H7 (cell line): ENCODE measurements at regions not wholly inside any gene's neighbourhood (a gene's known extent, or its start where the extent isn't known, plus 50 kb on each side); places are given as distances from the start of the nearest gene placed in this dataset.

Source experiments
- DNase-seq: peaks from one replicate; pipeline ENCODE4 v3.0.0; 2012
- H3K27me3 ChIP-seq: 2 replicates; pipeline ENCODE4 v1.6.0; 2011; ENCODE audit warnings: mild to moderate bottlenecking, low read length; ENCODE audit not compliant: control insufficient read depth, insufficient read depth
- H3K36me3 ChIP-seq: replicated peaks from 2 replicates; pipeline ENCODE4 v1.5.1; 2011; ENCODE audit warnings: low read length; ENCODE audit not compliant: control insufficient read depth, insufficient read depth
- H3K4me3 ChIP-seq: 2 replicates; pipeline ENCODE4 v1.5.1; 2011; ENCODE audit warnings: low read depth, mild to moderate bottlenecking, control low read depth, low read length, moderate library complexity; ENCODE audit not compliant: insufficient read depth

- Histone ChIP-seq H3K36me3 (no peaks in the 10 kb centered on the region), H3K27me3 (no peaks in the 10 kb centered on the region), H3K4me3 (no peak overlapping the region)
- no peak for DNase-seq
Measured at GRCh38 chr4:57905965-57906364, 795.8 kb upstream of the IGFBP7 start.

GRCh38 chr4:57877047-57877458, 766.9 kb upstream of the IGFBP7 start:
- no peaks in the 10 kb centered on the region for H3K27me3 ChIP-seq
- DNase-seq = no peak
- no peak overlapping the region for H3K4me3 ChIP-seq
- H3K36me3 ChIP-seq = no peaks in the 10 kb centered on the region

- Histone ChIP-seq H3K27me3 (no peaks in the 10 kb centered on the region), H3K4me3 (no peak overlapping the region), H3K36me3 (no peaks in the 10 kb centered on the region)
- DNase-seq = no peak
Measured at GRCh38 chr4:57875829-57876392, 765.7 kb upstream of the IGFBP7 start.

- Histone ChIP-seq H3K4me3 (no peak overlapping the region), H3K36me3 (no peaks in the 10 kb centered on the region), H3K27me3 (no peaks in the 10 kb centered on the region)
- DNase-seq = no peak
Measured at GRCh38 chr4:57866468-57867171, 756.4 kb upstream of the IGFBP7 start.

- H3K36me3 ChIP-seq = no peaks in the 10 kb centered on the region
- no peaks in the 10 kb centered on the region for H3K27me3 ChIP-seq
- no peak for DNase-seq
- H3K4me3 ChIP-seq = no peak overlapping the region
Measured at GRCh38 chr4:57865264-57865663, 755.1 kb upstream of the IGFBP7 start.

GRCh38 chr4:57854748-57855147, 744.6 kb upstream of the IGFBP7 start:
- no peak for DNase-seq

GRCh38 chr4:57850141-57850540, 740.0 kb upstream of the IGFBP7 start:
- H3K36me3 ChIP-seq = no peaks in the 10 kb centered on the region
- no peaks in the 10 kb centered on the region for H3K27me3 ChIP-seq
- no peak for DNase-seq
- H3K4me3 ChIP-seq = no peak overlapping the region

More at GRCh38 chr4:57854748-57855147, 744.6 kb upstream of the IGFBP7 start:
- Histone ChIP-seq H3K4me3 (no peak overlapping the region), H3K27me3 (no peaks in the 10 kb centered on the region), H3K36me3 (no peaks in the 10 kb centered on the region)

- Histone ChIP-seq H3K4me3 (no peak overlapping the region), H3K36me3 (no peaks in the 10 kb centered on the region), H3K27me3 (no peaks in the 10 kb centered on the region)
- DNase-seq = no peak
Measured at GRCh38 chr4:57832083-57832482, 721.9 kb upstream of the IGFBP7 start.

- Histone ChIP-seq H3K4me3 (no peak overlapping the region), H3K27me3 (no peaks in the 10 kb centered on the region), H3K36me3 (no peaks in the 10 kb centered on the region)
- DNase-seq = no peak
Measured at GRCh38 chr4:57789666-57790065, 679.5 kb upstream of the IGFBP7 start.

- no peak overlapping the region for H3K4me3 ChIP-seq
- H3K36me3 ChIP-seq = no peaks in the 10 kb centered on the region
- H3K27me3 ChIP-seq = no peaks in the 10 kb centered on the region
- DNase-seq = no peak
Measured at GRCh38 chr4:57777876-57778275, 667.7 kb upstream of the IGFBP7 start.

- no peak overlapping the region for H3K4me3 ChIP-seq
- no peaks in the 10 kb centered on the region for H3K27me3 ChIP-seq
- H3K36me3 ChIP-seq = no peaks in the 10 kb centered on the region
- DNase-seq = no peak
Measured at GRCh38 chr4:57774681-57775080, 664.5 kb upstream of the IGFBP7 start.

- no peak for DNase-seq
- Histone ChIP-seq H3K36me3 (no peaks in the 10 kb centered on the region), H3K4me3 (no peak overlapping the region), H3K27me3 (no peaks in the 10 kb centered on the region)
Measured at GRCh38 chr4:57774171-57774570, 664.0 kb upstream of the IGFBP7 start.

- Histone ChIP-seq H3K4me3 (no peak overlapping the region), H3K36me3 (no peaks in the 10 kb centered on the region), H3K27me3 (no peaks in the 10 kb centered on the region)
- no peak for DNase-seq
Measured at GRCh38 chr4:57766341-57766740, 656.2 kb upstream of the IGFBP7 start.

GRCh38 chr4:57764856-57765255, 654.7 kb upstream of the IGFBP7 start:
- Histone ChIP-seq H3K27me3 (no peaks in the 10 kb centered on the region), H3K4me3 (no peak overlapping the region), H3K36me3 (no peaks in the 10 kb centered on the region)
- no peak for DNase-seq

- H3K27me3 ChIP-seq = no peaks in the 10 kb centered on the region
- DNase-seq = no peak
- H3K4me3 ChIP-seq = no peak overlapping the region
- no peaks in the 10 kb centered on the region for H3K36me3 ChIP-seq
Measured at GRCh38 chr4:57763070-57763469, 652.9 kb upstream of the IGFBP7 start.
